Type B pancreatic cell (in vitro differentiated cells): ENCODE measurements at regions not wholly inside any gene's neighbourhood (a gene's known extent, or its start where the extent isn't known, plus 50 kb on each side); places are given as distances from the start of the nearest gene placed in this dataset.

ENCODE experiments used
- DNase-seq: peaks from one replicate; pipeline ENCODE4 v3.0.0; 2021; ENCODE audit warnings: mixed read lengths; ENCODE audit not compliant: unreplicated experiment; ENCODE audit errors: extremely low spot score
- H3K27ac Mint-ChIP-seq: 2 replicates; pipeline ENCODE4 v1.8.0; 2021; ENCODE audit warnings: mild to moderate bottlenecking, mixed read lengths
- H3K27me3 Mint-ChIP-seq: 2 replicates; pipeline ENCODE4 v1.8.0; 2021; ENCODE audit warnings: mixed read lengths
- H3K36me3 Mint-ChIP-seq: 2 replicates; pipeline ENCODE4 v1.8.0; 2021; ENCODE audit warnings: mixed read lengths
- H3K4me1 Mint-ChIP-seq: one replicate; pipeline ENCODE4 v1.8.0; 2021; ENCODE audit warnings: mixed read lengths; ENCODE audit not compliant: unreplicated experiment
- H3K4me3 Mint-ChIP-seq: 2 replicates; pipeline ENCODE4 v1.8.0; 2021; ENCODE audit warnings: mild to moderate bottlenecking, mixed read lengths
- H3K9me3 Mint-ChIP-seq: 2 replicates; pipeline ENCODE4 v1.8.0; 2021; ENCODE audit warnings: mixed read lengths
- CTCF ChIP-seq: fragments of 200-600 bp; sonication (generic); conservative IDR thresholded peaks from 2 replicates; pipeline ENCODE4 v1.5.0; 2021; ENCODE audit warnings: antibody characterized with exemption, mild to moderate bottlenecking

- DNase-seq = no peak
- Mint-ChIP-seq H3K27ac (no peak overlapping the region), H3K27me3 (peaks cover 31% of the 10 kb centered on the region), H3K4me1 (no peaks in the 10 kb centered on the region), H3K4me3 (no peak overlapping the region), H3K36me3 (no peaks in the 10 kb centered on the region), H3K9me3 (peaks cover 5% of the 10 kb centered on the region)
- TF ChIP-seq CTCF = no peak
Observed at GRCh38 chr2:194718881-194719280, 938.1 kb upstream of the SLC39A10 start.

GRCh38 chr2:194714541-194714940 is 942.5 kb upstream of the SLC39A10 start:
- Mint-ChIP-seq H3K27ac (no peak overlapping the region), H3K4me3 (no peak overlapping the region), H3K27me3 (peaks cover 22% of the 10 kb centered on the region), H3K9me3 (peaks cover 5% of the 10 kb centered on the region), H3K36me3 (no peaks in the 10 kb centered on the region), H3K4me1 (no peaks in the 10 kb centered on the region)
- no peak for TF ChIP-seq CTCF
- DNase-seq = no peak

- Mint-ChIP-seq H3K36me3 (no peaks in the 10 kb centered on the region), H3K9me3 (peaks cover 5% of the 10 kb centered on the region), H3K27me3 (peaks cover 13% of the 10 kb centered on the region), H3K4me1 (no peaks in the 10 kb centered on the region), H3K27ac (no peak overlapping the region), H3K4me3 (no peak overlapping the region)
- no peak for TF ChIP-seq CTCF
- DNase-seq = no peak
Observed at GRCh38 chr2:194709840-194710239, 947.2 kb upstream of the SLC39A10 start.

GRCh38 chr2:194706179-194706578 is 950.8 kb upstream of the SLC39A10 start:
- Mint-ChIP-seq H3K9me3 (no peaks in the 10 kb centered on the region), H3K36me3 (no peaks in the 10 kb centered on the region), H3K4me3 (no peak overlapping the region), H3K4me1 (no peaks in the 10 kb centered on the region), H3K27ac (no peak overlapping the region), H3K27me3 (peaks cover 9% of the 10 kb centered on the region)
- no peak for TF ChIP-seq CTCF
- no peak for DNase-seq

GRCh38 chr2:194705398-194705797 is 951.6 kb upstream of the SLC39A10 start:
- no peaks in the 10 kb centered on the region for H3K4me1 Mint-ChIP-seq
- no peak for DNase-seq
- TF ChIP-seq CTCF = no peak
- peaks cover 5% of the 10 kb centered on the region for H3K27me3 Mint-ChIP-seq
- H3K27ac Mint-ChIP-seq = no peak overlapping the region
- H3K9me3 Mint-ChIP-seq = no peaks in the 10 kb centered on the region
- H3K4me3 Mint-ChIP-seq = no peak overlapping the region
- H3K36me3 Mint-ChIP-seq = no peaks in the 10 kb centered on the region

GRCh38 chr2:194700726-194701125 is 956.3 kb upstream of the SLC39A10 start:
- DNase-seq = no peak
- no peak overlapping the region for H3K27ac Mint-ChIP-seq
- no peaks in the 10 kb centered on the region for H3K27me3 Mint-ChIP-seq
- H3K4me1 Mint-ChIP-seq = no peaks in the 10 kb centered on the region
- no peak for TF ChIP-seq CTCF
- H3K36me3 Mint-ChIP-seq = no peaks in the 10 kb centered on the region
- H3K9me3 Mint-ChIP-seq = no peaks in the 10 kb centered on the region
- no peak overlapping the region for H3K4me3 Mint-ChIP-seq
